Activated T-cell treated with anti-CD3 and anti-CD28 coated beads for 4 hours (primary cell): ENCODE measurements at regions not wholly inside any gene's neighbourhood (a gene's known extent, or its start where the extent isn't known, plus 50 kb on each side); places are given as distances from the start of the nearest gene placed in this dataset.

Source experiments
- DNase-seq: peaks from one replicate; pipeline ENCODE4 v3.0.0-alpha.2; 2020

DNA sequence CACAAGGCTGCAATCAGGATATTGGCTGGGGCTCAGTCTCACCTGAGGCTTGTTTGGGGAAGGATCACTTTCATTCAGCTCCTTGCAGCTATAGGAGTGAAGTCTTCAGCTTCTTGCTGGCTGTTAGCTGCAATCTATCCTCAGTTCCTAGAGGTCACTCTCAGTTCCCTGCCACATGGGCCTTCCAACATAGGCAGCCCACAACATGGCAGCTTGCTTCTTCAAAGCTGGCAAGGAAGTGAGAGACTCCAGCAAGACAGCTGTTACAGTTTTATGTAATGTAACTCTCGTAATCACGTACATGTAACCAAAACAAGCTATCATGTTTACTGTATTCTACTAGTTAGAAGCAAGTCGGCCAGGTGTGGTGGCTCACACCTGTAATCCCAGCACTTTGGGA, 226.9 kb downstream of the CDC5L start:
- DNase-seq: no peak

DNA sequence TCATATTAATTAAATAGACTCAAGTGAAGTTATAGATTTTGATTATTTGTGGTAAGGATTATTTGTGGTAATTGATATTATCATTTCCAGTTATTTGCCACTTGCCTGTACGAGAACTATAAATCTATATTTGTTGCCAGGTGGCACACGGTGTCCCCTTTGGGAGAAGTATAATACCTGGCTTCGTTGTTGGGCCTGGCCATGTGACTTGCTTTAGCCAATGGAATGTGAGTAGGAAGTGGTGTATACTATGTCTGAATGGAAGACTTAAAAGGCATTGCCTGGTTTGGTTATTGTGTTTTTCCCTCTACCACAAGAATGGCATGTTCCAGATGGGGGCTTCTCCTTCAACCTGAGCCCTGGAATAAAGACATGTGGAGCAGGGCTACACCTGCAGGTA, 228.1 kb downstream of the CDC5L start:
- no peak for DNase-seq

DNA sequence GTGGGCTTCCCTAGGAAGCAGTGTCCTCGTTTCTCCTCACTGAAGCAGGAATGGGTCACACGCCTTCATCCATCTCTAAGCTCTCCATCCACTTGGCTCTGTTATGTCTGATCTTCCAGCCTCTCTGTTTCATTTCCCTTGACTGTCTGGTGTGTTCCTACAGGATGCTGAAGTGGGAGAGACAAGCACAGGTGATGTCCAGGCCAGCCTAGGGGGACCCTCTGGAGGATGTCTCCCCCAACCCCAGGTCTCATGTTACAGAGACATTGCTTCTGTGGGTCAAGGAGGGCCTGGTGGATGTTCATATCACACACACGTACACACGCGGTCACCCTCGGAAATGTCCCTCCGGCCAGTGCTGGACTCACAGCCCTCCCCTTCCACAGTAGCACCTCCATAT, 229.9 kb downstream of the CDC5L start:
- no peak for DNase-seq

DNA sequence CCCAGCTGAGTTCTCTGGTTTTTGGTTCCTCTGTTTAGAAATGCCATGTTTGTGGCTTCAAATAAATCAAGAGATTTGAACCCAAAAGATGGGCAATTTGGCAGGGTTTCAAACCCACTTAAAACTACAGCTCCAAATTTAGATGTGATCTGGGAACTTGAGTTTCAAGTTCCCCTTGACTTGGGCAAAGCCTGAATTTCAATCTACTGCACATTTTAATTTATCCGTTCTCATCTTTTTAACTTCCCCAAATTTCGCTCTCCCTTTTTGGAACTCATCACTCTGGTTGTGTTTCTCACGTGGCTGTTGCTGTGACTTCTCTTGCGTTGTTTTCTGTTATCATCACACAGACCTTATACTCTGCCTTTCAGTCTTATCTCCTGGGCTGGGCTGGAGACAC, 230.9 kb downstream of the CDC5L start:
- DNase-seq: no peak

DNA sequence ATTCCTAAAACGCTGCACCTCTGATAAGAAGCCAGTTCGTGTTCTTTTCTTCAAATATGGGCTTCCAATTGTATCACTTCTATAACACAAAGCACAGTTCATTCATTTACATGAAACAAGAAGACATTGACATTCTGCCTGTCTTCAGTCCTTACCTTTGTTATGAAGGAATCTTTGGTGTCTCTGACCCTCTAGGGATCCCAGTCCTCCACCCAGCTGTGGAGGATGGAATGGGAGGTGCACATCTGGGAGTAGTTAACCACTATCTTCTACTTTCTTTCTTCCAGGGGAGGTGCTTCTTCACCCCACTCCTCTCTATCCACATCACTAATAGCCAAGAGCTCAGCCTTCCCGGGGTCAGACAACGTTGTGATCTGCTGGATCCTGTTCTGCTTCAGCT, 233.4 kb downstream of the CDC5L start:
- no peak for DNase-seq

DNA sequence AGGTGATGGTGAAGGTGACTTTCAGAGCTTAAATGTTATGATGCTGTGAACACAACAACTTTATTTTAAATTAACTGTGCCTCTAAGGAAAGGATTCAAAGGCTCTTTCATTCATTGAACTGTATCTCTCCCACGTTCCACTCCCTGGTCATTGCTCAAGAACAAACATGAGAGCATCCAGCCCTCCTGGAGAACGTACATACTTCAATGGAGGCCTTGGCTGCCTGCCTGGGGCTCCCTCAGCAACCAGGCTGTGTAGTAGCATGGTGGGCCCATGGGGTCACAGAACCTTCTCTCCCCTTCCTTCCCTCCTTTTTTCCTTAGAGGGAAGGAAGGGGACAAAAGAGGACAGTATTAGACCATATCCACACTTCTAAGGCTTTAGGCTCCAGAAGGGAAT, 234.3 kb downstream of the CDC5L start:
- no peak for DNase-seq

DNA sequence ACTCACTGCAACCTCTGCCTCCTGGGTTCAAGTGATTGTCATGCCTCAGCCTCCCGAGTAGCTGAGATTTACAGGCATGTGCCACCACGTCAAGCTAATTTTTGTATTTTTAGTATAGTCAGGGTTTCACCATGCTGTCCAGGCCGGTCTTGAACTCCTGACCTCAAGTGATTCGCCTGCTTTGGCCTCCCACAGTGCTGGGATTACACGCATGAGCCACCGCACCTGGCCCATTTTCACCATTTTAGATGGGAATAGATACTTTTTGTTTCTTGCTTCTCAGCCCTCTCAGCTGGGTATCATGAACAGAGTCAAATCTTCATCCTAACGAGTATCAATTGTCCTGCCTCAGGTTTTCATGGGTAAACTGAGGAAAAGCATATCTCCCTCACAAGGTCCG, 235.0 kb downstream of the CDC5L start:
- DNase-seq: no peak

DNA sequence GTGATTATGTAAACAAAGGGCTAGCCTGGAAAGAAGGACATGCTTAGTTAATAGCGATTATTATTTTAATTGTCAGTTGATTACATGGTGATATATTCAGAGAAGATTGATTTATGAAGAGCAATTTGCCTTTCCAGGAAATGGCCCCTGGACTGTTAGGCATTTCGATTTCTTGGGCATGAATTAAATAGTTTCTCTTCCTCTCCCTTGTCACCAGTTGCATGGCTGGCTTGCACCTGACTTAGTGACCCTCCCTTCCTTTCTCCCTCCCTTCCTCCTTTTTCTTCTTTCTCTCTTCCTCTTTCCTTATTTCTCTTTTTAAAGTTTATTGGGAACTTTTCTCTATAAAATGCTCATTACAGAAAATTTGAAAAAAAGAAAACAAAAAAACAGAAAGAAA, 235.4 kb downstream of the CDC5L start:
- DNase-seq: no peak

DNA sequence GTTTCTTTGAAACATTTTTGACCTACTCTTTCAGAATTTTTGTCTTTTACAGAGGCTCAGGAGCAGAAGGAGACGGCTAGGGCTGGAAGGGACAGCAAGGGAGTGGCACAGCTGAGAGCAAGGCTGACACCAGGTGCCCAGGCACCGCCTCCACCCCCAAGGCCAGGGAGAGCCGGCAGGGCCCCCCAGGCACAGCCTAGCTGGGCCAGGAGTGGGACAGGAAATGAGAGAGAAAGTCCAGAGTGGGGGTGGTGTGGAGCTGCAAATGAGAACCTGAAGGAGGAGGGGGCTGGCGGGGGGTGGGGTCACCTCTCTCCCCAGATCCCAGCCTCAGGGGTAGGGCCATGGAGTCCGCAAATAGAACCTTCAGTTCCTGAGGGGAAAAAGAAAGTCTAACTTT, 236.7 kb downstream of the CDC5L start:
- DNase-seq: no peak

DNA sequence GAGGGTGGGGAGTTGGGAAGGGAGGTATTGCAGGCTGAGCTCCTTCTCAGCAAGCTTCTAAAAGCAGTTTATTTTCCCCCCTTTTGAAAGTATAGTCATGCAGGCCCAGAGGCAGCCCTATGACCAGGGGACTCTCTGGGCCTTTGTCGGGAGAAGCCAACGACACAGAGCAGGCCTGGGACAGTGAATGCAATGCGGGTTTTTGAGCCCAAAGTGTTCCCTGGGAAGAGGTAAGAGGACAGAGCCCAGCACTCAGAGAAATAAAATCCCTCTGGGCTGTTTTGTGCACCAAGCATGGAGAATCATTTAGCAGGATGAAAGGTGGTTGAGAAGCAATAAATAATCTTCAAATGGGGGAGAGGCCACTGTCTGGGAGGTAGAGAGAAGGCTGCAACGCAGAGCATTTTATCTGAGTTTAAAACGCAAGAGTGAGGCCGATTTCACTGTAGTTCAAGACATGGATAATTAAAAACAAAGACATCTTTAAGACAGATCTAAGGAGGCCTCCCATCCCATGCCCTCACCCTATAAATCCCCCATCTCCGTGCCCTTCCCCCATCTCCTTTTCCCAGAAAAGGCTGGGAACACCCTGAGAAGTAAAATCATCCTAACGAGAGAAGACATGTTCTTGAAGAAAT, 237.5 kb downstream of the CDC5L start:
- no peak for DNase-seq

DNA sequence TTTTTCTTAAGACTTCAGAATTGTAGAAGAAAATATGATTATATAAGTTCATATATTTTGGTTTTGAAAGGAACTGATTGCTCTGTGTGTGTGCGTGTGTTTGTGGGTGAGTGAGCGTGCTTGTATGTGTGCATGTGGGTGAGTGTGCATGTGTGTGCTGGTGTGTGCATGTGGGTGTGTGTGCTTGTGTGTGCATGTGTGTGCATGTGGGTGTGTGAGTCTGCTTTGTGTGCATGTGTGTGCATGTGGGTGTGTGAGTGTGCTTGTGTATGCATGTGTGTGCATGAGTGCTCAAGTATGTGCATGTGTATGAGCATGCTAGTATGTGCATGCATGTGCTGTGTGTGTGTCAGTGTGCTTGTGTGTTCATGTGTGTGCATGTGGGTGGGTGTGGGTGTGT, 238.5 kb downstream of the CDC5L start:
- no peak for DNase-seq

DNA sequence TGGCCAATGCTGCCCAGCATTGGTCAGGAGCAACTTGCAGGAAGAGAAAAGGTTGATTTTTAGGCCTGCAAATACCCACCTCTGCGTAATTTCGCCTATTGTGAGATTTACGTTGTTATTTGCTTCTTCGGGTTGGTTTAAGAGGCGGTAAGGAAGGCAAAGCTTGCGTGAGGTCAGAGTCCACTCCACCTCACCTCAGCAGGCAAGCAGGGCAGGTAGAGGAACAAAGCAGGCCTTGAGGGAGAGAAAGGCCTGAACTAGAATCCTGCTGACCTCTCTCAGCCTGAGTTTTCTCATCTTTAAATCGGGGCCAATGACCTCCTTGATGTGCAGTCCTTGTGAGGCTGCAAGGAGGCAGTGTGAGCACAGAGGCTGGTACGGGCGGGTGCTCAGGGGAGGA, 239.1 kb downstream of the CDC5L start:
- no peak for DNase-seq

DNA sequence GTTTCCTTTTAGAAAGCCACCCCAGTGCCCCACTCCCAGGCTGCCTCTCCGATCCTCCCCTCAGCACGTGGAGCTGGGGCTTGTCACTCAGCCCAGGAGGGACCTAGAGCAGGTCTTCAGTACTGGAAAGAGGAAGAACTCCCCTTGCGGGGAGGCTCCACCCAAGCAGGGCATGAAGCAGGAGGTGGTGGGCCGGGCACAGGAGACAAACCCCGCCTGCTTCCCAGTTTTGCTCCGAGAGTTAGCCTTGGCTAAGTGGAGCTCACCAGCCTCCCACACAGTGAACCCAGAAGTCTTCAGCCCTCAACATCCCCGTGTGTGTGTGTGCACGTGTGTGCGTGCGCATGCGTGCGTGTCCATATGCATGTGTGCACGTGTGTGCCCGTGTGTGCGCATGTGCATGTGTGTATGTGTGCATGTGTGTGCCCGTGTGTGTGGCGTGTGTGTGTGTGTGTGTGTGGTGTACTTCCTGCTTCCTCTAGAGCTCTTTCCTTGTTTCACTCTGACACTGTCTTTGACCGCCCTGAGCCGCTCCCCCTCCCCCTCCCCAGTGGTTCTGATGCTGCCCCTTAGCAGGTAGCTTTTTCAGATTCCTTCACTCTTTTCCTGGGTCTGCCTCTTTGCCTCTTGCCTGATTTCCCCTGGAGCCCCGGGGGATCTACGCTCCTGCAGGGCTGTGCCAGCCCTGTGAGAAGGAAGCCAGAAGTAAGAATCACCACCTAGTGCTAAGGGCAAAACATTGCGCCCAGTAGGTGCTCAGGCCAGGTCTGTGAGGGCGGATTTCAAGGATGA, 239.8 kb downstream of the CDC5L start:
- no peak for DNase-seq

DNA sequence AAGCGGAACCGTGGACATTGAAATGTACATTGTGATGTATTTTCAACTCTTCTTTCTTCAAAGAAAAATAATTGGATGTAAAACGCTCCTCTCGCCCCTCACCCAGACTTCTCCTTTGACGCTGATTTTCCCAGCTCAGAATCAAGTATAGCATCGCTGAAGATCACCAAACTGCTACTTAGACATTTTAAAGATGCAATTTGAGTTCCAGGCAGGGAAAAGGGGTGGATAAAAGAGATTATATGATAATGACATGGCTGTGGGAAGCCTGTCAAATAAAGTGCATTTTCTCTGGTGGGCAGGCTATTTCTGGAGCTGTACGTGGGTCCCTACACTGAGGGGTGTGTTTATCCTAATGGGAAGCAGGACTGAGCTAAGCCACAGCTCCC, 240.4 kb downstream of the CDC5L start:
- DNase-seq: no peak

DNA sequence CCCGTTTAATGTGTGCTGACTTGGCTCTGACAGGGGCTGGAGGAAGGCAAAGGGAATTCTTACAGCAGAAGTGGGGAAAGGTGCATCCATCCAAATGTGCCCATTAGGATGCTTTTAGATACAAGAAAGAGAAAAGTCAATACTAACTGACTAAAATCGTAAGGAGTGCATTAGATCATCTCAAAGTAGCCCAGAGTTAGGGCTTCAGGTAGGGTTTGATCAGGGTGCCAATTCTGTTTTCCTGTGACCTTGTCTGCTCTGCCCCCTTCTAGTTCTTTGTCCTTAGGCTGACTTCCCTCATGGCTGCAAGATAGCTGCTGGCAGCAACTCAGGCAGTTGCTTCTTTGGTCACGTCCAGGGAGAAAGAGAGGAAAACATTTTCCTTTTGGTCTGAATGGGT, 240.8 kb downstream of the CDC5L start:
- no peak for DNase-seq

DNA sequence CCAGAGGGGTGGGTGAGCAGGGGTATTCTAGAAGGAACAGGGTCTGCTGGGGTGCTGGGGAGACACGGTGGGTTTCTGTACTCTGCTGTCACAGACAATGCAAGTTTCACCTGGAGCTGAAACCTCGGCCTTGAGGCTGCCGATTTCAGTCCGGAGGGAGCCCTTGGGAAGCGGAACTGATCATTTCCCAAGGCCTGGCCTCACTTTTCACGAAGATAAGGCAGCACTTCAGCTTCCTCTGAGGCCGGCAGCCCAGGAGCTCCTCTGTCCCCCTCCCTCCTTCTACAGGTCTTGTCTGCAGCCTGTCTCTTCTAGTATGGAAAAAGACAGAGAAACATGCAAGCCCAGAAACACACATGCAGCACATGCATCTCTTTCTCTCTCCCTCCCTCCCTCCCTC, 242.1 kb downstream of the CDC5L start:
- no peak for DNase-seq

DNA sequence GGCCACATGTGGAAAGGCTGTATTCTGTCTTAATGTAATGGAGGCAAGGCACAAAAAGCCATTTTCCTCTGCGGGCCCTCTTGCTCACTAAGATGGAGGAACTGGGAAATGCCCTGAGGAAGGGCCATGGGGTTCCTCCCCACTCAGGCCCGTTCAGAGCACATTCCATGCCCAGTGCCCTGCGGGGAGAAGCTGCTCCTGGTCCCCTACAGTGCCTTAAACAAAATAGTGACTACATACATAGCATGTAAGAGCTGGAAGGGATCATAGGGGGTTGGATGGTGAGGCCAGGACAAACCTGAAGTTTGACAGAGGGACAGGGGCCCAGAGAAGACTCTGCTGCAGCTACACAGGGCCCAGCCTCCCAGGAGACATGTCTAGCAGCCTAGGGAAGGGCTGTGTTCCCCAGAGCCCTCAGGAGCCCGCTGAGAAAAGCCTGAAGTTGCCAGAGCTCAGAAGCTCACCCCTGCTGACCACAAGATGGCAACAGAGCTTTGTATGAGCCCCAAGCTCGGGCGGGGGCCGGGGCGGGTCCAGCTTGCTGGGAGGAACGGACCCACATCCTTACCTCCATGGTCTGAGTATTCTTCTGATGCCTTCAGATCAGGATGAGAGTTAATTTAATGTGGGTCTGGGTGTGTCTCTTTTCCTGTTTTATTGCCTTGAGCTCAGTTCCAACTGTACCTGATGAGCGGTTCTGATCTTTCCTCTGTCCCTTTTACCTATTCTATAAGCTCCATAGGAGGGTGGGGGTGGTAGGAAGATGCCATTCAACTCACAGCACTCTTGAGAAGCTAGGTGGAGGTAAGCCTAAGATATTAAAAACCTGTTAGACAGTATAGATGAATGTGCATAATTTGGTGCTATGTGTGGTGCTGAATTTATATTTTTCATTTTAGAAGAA, 242.9 kb downstream of the CDC5L start:
- no peak for DNase-seq

DNA sequence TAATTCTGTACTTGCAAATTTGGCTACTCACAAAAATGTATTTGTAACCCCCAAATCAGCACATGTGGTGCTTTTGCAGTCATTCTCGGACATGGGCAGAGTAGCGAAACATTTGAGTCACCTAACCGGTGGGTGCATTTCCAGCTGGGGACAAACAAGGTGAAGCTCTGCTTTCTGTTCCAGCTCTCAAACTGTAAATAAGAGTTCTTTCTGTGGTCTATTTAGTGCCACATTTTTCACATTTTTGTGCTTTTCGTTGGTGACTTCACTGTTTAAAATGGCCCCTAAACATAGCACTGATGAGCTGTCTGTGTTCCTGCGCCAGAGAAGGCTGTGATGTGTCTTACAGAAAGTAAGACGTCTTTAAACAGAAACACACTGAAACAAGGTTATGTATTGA, 244.5 kb downstream of the CDC5L start:
- DNase-seq: no peak

DNA sequence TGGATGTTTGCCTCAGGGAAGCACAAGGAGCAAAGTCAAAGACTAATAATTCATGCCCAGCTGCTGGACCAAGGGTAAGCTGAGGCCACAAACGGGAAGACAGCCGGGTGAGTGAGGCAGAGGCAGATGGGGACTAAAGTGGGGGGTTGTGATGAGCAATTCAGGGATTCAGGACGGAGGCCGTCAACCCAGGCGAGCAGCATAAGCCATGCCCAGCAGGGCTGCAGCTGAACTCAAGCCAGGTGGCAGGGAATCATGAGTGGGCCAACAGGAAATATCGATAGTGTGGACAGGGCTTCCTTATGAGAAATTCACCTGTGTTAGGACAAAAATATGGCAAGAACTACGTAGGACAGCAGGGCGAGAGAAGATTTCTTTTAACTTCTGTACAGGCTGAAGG, 246.8 kb downstream of the CDC5L start:
- DNase-seq: no peak

DNA sequence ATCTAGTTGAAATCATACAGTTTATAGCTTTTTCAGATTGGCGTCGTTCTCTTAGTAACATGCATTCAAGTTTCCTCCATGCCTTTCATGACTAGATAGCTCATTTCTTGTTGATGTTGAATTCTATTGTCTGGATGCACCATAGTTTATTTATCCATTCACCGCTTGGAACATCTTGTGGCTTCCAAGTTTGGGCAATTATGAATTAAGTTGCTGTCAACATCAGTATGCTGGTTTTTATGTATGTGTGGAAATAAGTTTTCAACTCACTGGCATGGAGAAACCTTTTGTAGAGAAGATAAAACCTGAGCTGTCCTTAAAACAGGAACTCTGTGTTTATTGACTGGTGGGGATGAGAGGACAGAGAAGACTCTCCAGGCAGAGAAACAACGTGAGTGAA, 248.0 kb downstream of the CDC5L start:
- no peak for DNase-seq

DNA sequence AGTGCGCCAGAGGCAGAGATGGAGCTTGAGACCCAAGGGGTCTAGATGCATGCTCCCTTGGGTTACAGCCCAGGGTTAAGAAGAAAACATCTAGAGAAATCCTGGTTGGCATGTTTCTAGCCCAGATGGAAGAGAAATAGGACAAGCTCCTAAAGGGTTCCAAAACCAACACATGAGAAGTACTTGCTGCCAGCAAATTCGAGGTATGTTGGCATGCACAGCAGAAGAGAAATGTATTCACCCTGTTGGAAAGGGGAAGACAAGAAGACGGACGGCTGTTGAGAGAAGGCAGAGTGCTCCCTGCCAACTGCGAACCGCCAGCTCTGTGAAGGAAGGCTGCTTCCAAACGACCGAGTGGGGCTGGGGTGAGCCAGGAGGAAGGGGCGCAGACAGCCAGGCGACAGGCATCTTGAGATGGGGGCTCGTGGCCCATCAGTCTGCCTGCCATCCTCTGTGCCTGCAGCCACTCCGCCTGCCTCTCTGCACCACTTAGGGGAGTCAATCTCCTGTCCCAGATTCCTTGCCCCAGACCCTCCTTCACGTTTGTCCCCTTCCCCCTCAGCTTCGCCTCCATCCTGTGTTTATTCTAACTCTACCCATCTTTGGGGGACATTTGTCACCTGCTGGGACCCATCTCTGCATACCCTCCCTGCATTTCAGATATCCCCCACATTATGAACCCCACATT, 249.2 kb downstream of the CDC5L start:
- no peak for DNase-seq

DNA sequence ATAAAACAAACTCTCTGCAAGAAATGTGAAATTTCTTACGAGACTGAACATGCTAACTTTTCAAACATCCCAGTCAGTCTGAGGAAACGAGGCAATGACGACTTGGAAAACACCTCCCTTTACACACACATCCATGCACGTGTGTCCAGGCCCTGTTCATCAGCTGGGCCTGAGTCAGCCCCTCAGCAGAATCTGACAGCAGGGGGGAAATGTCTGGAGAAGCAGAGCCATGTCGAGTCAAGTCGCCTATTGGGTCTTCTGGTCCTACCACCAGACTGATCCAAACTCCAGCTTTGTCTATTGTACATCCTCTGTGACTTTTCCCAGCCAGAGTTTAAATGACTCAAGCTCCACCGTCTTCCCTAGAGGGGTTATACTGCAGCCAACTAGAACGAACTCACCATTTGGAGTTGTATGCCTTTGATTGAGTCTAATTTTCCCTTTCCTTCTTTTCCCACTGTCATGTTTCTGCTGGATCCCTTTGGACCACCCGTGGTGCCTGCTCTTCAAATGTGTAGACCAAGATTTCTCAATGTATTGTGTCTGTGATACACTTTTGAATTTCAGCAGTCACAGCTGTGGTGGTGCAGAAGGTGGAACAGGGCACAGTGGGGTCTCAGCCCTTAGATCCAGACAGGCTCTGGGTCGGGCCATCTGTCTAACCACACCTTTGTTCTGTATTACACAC, 254.0 kb downstream of the CDC5L start:
- no peak for DNase-seq

DNA sequence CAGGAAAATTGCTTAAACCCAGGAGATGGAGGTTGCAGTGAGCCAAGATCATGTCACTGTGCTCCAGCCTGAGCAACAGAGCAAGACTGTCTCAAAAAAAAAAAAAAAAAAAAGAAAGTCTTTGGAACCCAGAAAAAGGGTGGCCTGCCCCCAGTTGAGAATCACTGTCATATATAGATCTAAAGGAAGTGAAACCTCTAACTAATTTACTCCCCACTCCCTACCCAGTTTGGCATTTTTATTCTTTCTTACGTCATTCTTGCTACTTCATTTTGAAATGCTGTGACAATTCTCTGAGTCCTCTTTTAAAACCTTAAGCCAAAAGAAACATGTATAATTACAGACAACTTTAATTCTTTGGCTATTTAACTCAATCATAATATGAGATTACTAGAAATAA, 254.8 kb downstream of the CDC5L start:
- no peak for DNase-seq
